ENCODE measurements at regions not wholly inside any gene's neighbourhood (a gene's known extent, or its start where the extent isn't known, plus 50 kb on each side); places are given as distances from the start of the nearest gene placed in this dataset.

- Mint-ChIP-seq H3K27me3 (no peaks in the 10 kb centered on the region), H3K4me1 (no peaks in the 10 kb centered on the region), H3K9me3 (peaks cover 0 to 32% (median 6%) of the 10 kb centered on the region in 9 donors), H3K36me3 (no peaks in the 10 kb centered on the region), H3K4me3 (no peak overlapping the region), H3K27ac (no peak overlapping the region)
- DNase-seq = no peak
- POLR2A ChIA-PET = no interaction called here
- no peak for ATAC-seq
These were observed 815.9 kb upstream of the CNTNAP5 start for GRCh38 chr2:123209202-123209601.

GRCh38 chr2:123211181-123211580, 813.9 kb upstream of the CNTNAP5 start:
- no peak overlapping the region for H3K4me3 Mint-ChIP-seq
- H3K27me3 Mint-ChIP-seq = no peaks in the 10 kb centered on the region
- H3K36me3 Mint-ChIP-seq = no peaks in the 10 kb centered on the region
- DNase-seq (no peak), ATAC-seq (no peak)
- no peaks in the 10 kb centered on the region for H3K4me1 Mint-ChIP-seq
- H3K27ac Mint-ChIP-seq = no peak overlapping the region
- POLR2A ChIA-PET = no interaction called here
- peaks cover 0 to 26% (median 6%) of the 10 kb centered on the region in 9 donors for H3K9me3 Mint-ChIP-seq

GRCh38 chr2:123245156-123245555, 779.9 kb upstream of the CNTNAP5 start:
- H3K9me3 Mint-ChIP-seq = peaks cover 6 to 44% (median 20%) of the 10 kb centered on the region in 9 donors
- DNase-seq = no peak
- H3K27me3 Mint-ChIP-seq = no peaks in the 10 kb centered on the region
- POLR2A ChIA-PET = no interaction called here
- no peak for ATAC-seq
- H3K27ac Mint-ChIP-seq = no peak overlapping the region
- H3K4me3 Mint-ChIP-seq = no peak overlapping the region
- no peaks in the 10 kb centered on the region for H3K36me3 Mint-ChIP-seq
- no peaks in the 10 kb centered on the region for H3K4me1 Mint-ChIP-seq

GRCh38 chr2:123258877-123259539, 766.1 kb upstream of the CNTNAP5 start:
- Mint-ChIP-seq H3K4me1 (no peaks in the 10 kb centered on the region), H3K36me3 (peaks cover 0 to 4% (median 0%) of the 10 kb centered on the region in 3 donors), H3K27ac (no peak overlapping the region), H3K9me3 (peaks cover 2 to 20% (median 10%) of the 10 kb centered on the region in 9 donors), H3K4me3 (no peak overlapping the region), H3K27me3 (no peaks in the 10 kb centered on the region)
- ATAC-seq = no peak
- no peak for DNase-seq
- POLR2A ChIA-PET = no interaction called here

GRCh38 chr2:123262856-123263255, 762.2 kb upstream of the CNTNAP5 start:
- Mint-ChIP-seq H3K27ac (no peak overlapping the region), H3K27me3 (no peaks in the 10 kb centered on the region), H3K4me3 (no peak overlapping the region), H3K4me1 (no peaks in the 10 kb centered on the region), H3K36me3 (no peaks in the 10 kb centered on the region), H3K9me3 (peaks cover 0 to 24% (median 12%) of the 10 kb centered on the region in 9 donors)
- ATAC-seq = no peak
- no peak for DNase-seq
- POLR2A ChIA-PET = no interaction called here

GRCh38 chr2:123283431-123283830, 741.7 kb upstream of the CNTNAP5 start:
- no peaks in the 10 kb centered on the region for H3K36me3 Mint-ChIP-seq
- H3K9me3 Mint-ChIP-seq = peaks cover 0 to 32% (median 5%) of the 10 kb centered on the region in 9 donors
- H3K4me3 Mint-ChIP-seq = no peak overlapping the region
- no peaks in the 10 kb centered on the region for H3K27me3 Mint-ChIP-seq
- H3K4me1 Mint-ChIP-seq = no peaks in the 10 kb centered on the region
- POLR2A ChIA-PET = no interaction called here
- no peak overlapping the region for H3K27ac Mint-ChIP-seq
- ATAC-seq (no peak), DNase-seq (no peak)

- no peaks in the 10 kb centered on the region for H3K36me3 Mint-ChIP-seq
- POLR2A ChIA-PET = no interaction called here
These were observed 721.4 kb upstream of the CNTNAP5 start for GRCh38 chr2:123303731-123304130.

More at GRCh38 chr2:123303731-123304130, 721.4 kb upstream of the CNTNAP5 start:
- no peak overlapping the region for H3K4me3 Mint-ChIP-seq
- no peaks in the 10 kb centered on the region for H3K27me3 Mint-ChIP-seq
- H3K9me3 Mint-ChIP-seq = peaks cover 0 to 29% (median 8%) of the 10 kb centered on the region in 9 donors
- no peak overlapping the region for H3K27ac Mint-ChIP-seq
- ATAC-seq (no peak), DNase-seq (no peak)
- no peaks in the 10 kb centered on the region for H3K4me1 Mint-ChIP-seq
